ENCODE measurements at regions not wholly inside any gene's neighbourhood (a gene's known extent, or its start where the extent isn't known, plus 50 kb on each side); places are given as distances from the start of the nearest gene placed in this dataset.

DNA sequence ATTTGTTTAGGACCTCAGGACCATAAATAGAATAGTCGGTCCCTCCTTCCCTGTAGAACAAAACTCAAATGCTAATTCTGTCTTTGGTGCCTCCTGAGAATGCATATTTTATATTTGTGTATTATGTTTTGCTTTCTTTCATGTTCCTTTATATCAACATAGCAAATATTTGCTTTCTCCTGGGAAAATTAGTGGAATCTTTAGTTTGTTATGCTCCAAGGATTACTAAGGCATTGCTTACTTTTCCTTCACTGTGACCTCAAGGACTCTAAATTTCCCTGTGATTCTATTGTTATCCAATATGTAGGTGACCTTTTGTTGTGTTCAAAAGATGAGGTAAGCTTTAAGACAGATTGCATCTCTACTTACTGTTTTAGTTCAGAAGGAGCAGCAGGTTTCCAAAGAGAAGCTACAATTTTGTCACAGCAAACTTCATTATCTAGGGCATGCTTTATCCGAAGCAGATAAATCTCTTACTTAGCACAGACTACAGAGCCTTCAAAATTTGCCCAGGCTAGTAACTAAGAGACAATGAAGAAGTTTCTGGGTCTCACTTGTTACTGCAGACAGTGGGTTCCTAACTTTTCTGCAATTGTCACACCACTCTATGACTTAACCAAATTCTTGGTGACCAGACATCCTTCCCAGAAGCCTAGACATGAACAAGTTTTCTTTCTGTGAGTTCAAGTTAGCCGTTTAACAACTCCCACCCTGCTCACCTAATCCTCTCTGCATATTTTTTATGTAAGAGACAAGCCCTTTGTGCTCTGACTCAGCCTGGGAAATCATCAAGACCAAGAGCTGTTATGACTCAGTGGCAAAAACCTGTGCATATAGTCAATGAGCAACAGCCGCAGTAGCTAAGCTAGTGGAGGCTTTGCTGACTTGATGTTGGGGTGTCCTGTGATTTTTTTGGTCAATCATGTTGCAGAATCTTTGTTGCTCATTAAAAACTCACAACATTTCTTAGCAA is 378.8 kb downstream of the QKI start:
- DNase-seq: no peak

- DNase-seq: peak; percentile 20
Observed at GRCh38 chr6:163790266-163790840, 375.8 kb downstream of the QKI start.

- DNase-seq: no peak
Observed at GRCh38 chr6:163789199-163789810, 374.8 kb downstream of the QKI start.

GRCh38 chr6:163786995-163787671 is 372.6 kb downstream of the QKI start:
- no peak for DNase-seq

- DNase-seq: no peak
Observed at GRCh38 chr6:163782436-163783003, 368.0 kb downstream of the QKI start.

DNA sequence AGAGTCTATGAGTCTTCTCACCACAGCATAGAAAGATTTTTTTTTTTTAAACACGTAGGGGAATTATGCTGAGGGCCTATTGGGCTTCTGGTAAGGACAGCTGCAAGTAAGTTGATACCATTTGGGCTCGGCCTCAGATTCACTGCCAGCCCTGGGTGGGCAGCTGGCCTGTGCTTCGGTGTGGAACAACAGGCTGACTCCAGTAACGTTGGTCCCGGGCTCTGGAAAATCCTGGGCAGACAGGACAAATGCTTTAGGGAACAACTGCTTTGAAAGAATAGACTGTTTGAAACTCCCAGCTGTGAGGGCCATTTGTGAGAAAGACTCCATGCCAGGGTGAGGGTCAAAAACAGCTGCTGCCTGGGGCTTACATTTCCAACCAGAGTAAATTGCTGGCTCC is 366.5 kb downstream of the QKI start:
- DNase-seq: peak; percentile 42

DNA sequence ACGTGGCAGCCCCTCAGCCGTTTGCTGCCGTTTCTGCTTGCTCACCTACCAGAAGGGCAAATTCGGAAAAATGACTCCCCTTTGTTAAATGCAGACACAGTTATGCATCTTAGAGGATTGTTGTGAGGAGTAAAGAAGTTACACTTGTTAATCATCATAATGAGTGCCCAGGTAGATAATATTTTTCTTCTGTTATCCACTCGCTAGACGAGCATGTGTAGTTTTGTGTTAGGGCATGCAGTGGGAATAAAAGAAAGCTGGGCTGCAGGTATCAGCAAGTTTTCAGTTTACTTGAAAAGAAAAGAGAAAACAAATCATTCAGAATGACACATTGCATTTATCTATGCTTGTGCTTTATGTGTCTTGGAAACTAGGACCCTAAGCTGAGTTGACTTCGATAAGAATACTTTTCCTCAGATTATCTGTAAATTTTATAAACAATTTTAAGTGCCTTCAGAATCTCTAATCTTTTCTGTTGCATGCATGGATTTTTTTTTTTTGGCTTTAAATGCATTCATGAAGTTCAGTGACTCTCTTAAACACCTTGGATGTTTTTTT is 365.3 kb downstream of the QKI start:
- DNase-seq: no peak

DNA sequence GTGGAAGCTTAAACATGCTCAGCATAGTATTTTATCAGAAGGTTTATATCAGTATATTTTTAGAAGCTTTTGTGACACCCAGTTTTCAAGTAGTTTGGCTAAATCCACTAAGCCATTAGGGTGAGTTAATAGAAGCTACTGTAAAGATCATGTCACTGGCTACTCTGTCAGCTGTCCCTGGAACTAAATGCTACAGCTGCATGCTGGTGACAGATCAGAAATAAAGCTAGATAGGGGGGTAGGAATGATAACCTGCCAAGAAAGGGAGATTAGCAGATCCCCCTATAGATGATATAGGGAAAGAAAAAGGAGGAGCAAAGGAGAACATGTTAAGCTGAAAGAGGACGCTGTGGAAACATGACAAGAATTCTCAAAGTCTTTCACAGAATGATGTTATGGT is 363.2 kb downstream of the QKI start:
- no peak for DNase-seq

DNA sequence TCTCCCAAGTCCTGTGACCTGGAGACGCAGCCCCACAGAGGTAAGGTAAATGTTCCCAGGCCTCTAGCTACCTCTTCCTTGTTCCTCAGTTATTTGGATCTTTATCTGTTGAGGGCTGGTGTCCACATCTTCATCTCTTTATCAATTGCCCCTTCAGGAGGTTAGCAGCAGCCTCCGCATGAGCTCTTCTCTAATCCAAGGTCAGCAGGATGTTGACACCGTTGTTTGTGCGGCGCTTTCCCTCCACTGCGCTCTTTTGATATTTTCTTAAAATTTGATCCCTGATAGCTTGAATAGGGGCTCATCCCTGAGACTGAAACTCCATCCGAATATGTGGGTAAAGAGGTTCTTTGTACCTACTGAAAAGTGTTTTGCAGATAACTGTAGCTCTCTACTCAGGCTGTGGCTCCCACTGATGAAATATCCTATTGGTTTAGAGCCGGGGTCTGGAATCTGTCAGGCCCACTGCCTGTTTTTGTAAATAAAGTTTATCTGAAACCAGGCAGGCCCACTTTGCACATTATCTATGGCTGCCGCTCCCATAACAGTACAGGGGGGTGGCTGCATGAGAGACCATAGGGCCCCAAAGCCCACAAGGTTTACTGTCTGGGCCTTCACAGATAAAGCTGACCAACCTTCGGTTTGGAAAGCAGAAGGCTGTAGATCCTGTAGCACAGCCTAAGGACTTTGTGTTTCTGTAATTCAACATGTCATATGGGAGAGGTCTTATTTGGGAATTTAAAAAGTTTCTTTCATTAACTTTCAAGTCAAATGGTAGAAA is 362.6 kb downstream of the QKI start:
- DNase-seq: no peak

DNA sequence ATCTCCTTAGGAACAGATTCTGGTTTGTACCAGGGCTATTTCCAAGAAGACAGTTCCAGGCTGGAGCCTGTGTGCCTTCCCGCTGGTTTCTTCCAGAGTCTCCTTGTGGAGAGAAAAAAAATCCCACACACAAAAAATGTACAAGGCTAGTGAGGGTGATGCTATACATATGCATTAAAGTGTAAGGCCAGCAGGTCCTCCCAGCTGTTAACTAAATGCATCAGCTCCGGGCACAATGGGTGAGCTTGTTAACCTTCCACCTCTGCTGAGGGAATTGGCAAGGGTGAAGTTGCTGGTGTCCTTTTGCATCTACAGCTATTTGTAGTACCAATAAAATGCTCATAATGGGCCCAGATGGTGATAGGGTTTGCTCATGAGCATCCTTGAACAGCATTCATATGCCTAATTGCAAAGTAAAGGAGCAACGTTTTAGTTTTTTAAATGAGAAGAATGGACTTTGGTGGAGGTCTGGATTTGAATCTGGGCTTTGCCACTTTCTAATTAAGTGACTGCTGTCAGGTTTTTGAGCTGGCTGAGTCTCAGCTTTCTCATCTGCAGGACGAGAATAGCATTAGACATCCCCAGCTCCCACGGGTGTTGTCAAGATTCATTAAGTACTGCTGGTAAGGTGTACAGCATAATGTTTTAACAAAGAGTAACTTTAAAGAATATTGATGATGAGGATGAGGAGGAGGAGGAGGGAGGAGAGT is 361.8 kb downstream of the QKI start:
- no peak for DNase-seq

DNA sequence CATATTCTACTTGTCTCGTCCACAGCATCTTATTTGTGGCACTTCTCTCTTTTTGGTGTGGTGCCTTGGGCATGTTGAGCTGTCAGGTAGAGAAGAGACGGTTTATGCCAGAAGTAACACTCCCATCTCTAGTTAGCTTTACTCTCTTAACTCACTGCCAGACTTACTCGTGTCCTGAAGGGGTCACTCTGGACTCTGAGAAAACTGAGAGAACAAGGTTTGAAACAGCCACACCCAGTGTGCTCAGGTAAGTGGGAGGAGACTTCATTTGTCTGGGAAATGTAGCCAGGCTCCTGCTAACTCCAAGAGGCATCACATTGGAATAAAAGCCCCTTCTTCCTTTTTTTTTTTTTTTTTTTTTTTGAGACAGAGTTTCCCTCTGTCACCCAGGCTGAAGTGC is 360.8 kb downstream of the QKI start:
- no peak for DNase-seq

GRCh38 chr6:163774485-163774884 is 360.0 kb downstream of the QKI start:
- DNase-seq: no peak

DNA sequence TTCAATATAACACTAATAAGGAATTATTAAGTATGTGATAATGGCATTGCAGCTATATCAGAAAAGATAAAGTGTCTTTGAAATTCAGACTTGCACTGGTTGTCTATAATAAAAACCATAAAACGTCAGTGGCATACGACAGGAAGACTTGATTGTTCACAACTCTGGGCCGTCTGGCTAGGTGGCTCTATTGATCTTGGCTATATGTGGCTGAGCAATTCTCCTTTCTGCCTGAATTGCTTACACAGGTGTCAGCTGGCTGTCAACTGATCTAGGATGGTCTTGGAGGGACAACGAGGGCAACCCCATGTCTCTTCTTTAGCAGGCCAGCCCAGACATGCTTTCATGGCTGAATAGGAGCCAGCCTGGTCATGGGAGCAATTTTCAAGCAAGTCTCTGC is 359.1 kb downstream of the QKI start:
- no peak for DNase-seq

GRCh38 chr6:163772701-163773100 is 358.2 kb downstream of the QKI start:
- DNase-seq: no peak

- no peak for DNase-seq
Observed at GRCh38 chr6:163771180-163771579, 356.7 kb downstream of the QKI start.

- DNase-seq: no peak
Observed at GRCh38 chr6:163768905-163769304, 354.4 kb downstream of the QKI start.

GRCh38 chr6:163766936-163767335 is 352.4 kb downstream of the QKI start:
- DNase-seq: no peak

- DNase-seq: no peak
Observed at GRCh38 chr6:163765335-163765734, 350.8 kb downstream of the QKI start.

DNA sequence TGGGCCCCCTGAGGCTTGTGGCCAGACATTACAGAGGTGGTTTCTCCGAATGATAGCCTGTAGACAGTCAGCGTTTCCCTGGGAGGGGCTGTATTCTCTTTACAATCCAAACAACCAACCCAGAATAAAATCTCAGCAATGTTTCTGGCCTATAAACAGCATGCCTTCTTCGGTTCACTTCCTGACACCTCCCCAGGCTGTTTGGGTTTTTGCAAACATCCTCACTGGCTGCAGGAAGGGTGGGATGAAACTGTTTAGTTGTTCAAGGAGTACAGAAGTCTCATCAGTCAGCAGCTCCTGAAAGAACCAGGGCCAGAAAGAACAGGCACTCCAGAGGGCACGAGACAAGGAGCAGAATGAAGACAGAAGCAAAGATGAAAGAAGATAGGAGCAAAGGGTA is 350.0 kb downstream of the QKI start:
- DNase-seq: no peak

- no peak for DNase-seq
Observed at GRCh38 chr6:163761481-163761880, 347.0 kb downstream of the QKI start.

- no peak for DNase-seq
Observed at GRCh38 chr6:163760860-163761259, 346.3 kb downstream of the QKI start.
